22Rv1 (cell line): ENCODE measurements at regions not wholly inside any gene's neighbourhood (a gene's known extent, or its start where the extent isn't known, plus 50 kb on each side); places are given as distances from the start of the nearest gene placed in this dataset.
"Not testable (repeated sequence)": the region's sequence is repeated elsewhere in the genome, so short reads cannot be mapped to it uniquely, and the experiment has no call there.

Experiments used
- ZFX ChIP-seq: fragments of 450-650 bp; IDR thresholded peaks from 2 replicates; pipeline ENCODE4 v1.6.1; 2017; ENCODE audit warnings: antibody characterized with exemption, borderline replicate concordance
- TF ChIP-seq, protein P1 (sequence below): fragments of 450-650 bp; IDR thresholded peaks from 2 replicates; pipeline ENCODE4 v1.5.1; 2017; ENCODE audit warnings: mild to moderate bottlenecking

DNA sequence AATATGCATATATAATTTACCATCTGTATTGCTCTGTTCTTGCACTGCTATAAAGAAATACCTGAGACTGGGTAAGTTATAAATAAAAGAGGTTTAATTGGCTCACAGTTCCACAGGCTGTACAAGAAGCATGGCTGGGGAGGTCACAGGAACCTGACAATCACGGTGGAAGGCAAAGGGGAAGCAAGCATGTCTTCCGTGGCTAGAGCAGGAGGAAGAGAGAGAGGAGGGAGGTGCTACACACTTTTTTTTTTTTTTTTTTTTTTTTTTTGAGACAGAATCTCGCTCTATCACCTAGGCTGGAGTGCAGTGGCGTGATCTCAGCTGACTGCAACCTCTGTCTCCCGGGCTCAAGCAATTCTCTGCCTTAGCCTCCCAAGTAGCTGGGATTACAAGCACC, 150.9 kb upstream of the DTNBP1 start:
- TF ChIP-seq, protein P1, sequence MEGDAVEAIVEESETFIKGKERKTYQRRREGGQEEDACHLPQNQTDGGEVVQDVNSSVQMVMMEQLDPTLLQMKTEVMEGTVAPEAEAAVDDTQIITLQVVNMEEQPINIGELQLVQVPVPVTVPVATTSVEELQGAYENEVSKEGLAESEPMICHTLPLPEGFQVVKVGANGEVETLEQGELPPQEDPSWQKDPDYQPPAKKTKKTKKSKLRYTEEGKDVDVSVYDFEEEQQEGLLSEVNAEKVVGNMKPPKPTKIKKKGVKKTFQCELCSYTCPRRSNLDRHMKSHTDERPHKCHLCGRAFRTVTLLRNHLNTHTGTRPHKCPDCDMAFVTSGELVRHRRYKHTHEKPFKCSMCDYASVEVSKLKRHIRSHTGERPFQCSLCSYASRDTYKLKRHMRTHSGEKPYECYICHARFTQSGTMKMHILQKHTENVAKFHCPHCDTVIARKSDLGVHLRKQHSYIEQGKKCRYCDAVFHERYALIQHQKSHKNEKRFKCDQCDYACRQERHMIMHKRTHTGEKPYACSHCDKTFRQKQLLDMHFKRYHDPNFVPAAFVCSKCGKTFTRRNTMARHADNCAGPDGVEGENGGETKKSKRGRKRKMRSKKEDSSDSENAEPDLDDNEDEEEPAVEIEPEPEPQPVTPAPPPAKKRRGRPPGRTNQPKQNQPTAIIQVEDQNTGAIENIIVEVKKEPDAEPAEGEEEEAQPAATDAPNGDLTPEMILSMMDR = not testable (repeated sequence)
- not testable (repeated sequence) for TF ChIP-seq ZFX
